ENCODE measurements at regions not wholly inside any gene's neighbourhood (a gene's known extent, or its start where the extent isn't known, plus 50 kb on each side); places are given as distances from the start of the nearest gene placed in this dataset.

GRCh38 chr14:106037380-106037779, 511.0 kb downstream of the TMEM121 start:
- H3K14ac ChIP-seq (ENCODE audit: insufficient read length), result no peak overlapping the region
- no peak overlapping the region for H2BK20ac ChIP-seq (ENCODE audit: low read length)
- no peaks in the 10 kb centered on the region for H3K4me1 ChIP-seq (replicated peaks in 1 of 4; ENCODE audit: control insufficient read depth in 3 of 4, insufficient read depth in 4 of 4, low read length in 3 of 4)
- TF ChIP-seq, protein P1, sequence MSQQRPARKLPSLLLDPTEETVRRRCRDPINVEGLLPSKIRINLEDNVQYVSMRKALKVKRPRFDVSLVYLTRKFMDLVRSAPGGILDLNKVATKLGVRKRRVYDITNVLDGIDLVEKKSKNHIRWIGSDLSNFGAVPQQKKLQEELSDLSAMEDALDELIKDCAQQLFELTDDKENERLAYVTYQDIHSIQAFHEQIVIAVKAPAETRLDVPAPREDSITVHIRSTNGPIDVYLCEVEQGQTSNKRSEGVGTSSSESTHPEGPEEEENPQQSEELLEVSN (IDR thresholded peaks at IDR 0.05), result no peak
- TF ChIP-seq RAD21 (IDR thresholded peaks at IDR 0.05 in 1 of 2, conservative IDR thresholded peaks at IDR 0.05 in 1 of 2; ENCODE audit: low read depth in 2 of 2, low read length in 2 of 2), result no peak
- no peak for TF ChIP-seq RBBP5 (IDR thresholded peaks at IDR 0.05; ENCODE audit: borderline replicate concordance, low read depth, low read length)
- no peak for TF ChIP-seq CBX5 (IDR thresholded peaks at IDR 0.05; ENCODE audit: low read depth, low read length)
- TF ChIP-seq CEBPB (IDR thresholded peaks at IDR 0.05; ENCODE audit: low read depth, low read length), result no peak
- no peak for TF ChIP-seq SIRT6 (IDR thresholded peaks at IDR 0.05; ENCODE audit: low read length)
- no peak for TF ChIP-seq ZNF274 (IDR thresholded peaks at IDR 0.05; ENCODE audit: borderline replicate concordance, extremely low read depth, low read length)
- TF ChIP-seq TAF7 (optimal IDR thresholded peaks at IDR 0.05; ENCODE audit: borderline replicate concordance, low read depth, low read length), result no peak
- TF ChIP-seq TBP (IDR thresholded peaks at IDR 0.05; ENCODE audit: low read depth, low read length), result no peak
- TF ChIP-seq, protein P2, sequence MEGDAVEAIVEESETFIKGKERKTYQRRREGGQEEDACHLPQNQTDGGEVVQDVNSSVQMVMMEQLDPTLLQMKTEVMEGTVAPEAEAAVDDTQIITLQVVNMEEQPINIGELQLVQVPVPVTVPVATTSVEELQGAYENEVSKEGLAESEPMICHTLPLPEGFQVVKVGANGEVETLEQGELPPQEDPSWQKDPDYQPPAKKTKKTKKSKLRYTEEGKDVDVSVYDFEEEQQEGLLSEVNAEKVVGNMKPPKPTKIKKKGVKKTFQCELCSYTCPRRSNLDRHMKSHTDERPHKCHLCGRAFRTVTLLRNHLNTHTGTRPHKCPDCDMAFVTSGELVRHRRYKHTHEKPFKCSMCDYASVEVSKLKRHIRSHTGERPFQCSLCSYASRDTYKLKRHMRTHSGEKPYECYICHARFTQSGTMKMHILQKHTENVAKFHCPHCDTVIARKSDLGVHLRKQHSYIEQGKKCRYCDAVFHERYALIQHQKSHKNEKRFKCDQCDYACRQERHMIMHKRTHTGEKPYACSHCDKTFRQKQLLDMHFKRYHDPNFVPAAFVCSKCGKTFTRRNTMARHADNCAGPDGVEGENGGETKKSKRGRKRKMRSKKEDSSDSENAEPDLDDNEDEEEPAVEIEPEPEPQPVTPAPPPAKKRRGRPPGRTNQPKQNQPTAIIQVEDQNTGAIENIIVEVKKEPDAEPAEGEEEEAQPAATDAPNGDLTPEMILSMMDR (IDR thresholded peaks at IDR 0.05; ENCODE audit: control extremely low read depth in 1 of 3, insufficient read depth in 1 of 3, low read depth in 1 of 3, low read length in 3 of 3), result no peak
- no peak for TF ChIP-seq MAFK (IDR thresholded peaks at IDR 0.05; ENCODE audit: low read depth, low read length)
- TF ChIP-seq SUZ12 (IDR thresholded peaks at IDR 0.05; ENCODE audit: low read length), result no peak

More at GRCh38 chr14:106037380-106037779, 511.0 kb downstream of the TMEM121 start:
- H2BK15ac ChIP-seq (ENCODE audit: low read length), result no peak overlapping the region
- POLR2A ChIA-PET (ENCODE audit: partially characterized antibody), result no interaction called here
- CTCF ChIA-PET (ENCODE audit: partially characterized antibody), result interaction anchor here (1.2 kb wide), 1 partner anchor 31 kb away, joined by 3 read pairs; no protein-coding TSS in a partner anchor
- no peak overlapping the region for H3K27ac ChIP-seq (ENCODE audit: low read depth, low read length)
- H2BK120ac ChIP-seq (replicated peaks; ENCODE audit: low read depth, low read length), result no peak overlapping the region
- no peak overlapping the region for H3K4ac ChIP-seq (replicated peaks; ENCODE audit: insufficient read length, low read depth, low read length)
- no peaks in the 10 kb centered on the region for H3K79me2 ChIP-seq (ENCODE audit: control insufficient read depth in 1 of 2, insufficient read depth in 2 of 2, low read length in 2 of 2)
- no peak overlapping the region for H4K8ac ChIP-seq (ENCODE audit: extremely low read depth, insufficient read depth, low read length)
- H3K27me3 ChIP-seq (replicated peaks in 1 of 4; ENCODE audit: control insufficient read depth in 3 of 4, extremely low read depth in 1 of 4, insufficient read depth in 3 of 4, low read length in 3 of 4), result no peaks in the 10 kb centered on the region
- H2BK5ac ChIP-seq (ENCODE audit: low read depth, low read length), result no peak overlapping the region
- no peak overlapping the region for H2AFZ ChIP-seq (ENCODE audit: low read length)
- no peak overlapping the region for H3K56ac ChIP-seq (replicated peaks; ENCODE audit: insufficient read length, low read depth, low read length)
- H3K4me3 ChIP-seq (ENCODE audit: extremely low read depth in 1 of 4, insufficient read depth in 2 of 4, low read depth in 3 of 4, low read length in 4 of 4), result no peak overlapping the region
- no peaks in the 10 kb centered on the region for H4K20me1 ChIP-seq (replicated peaks in 1 of 2; ENCODE audit: control insufficient read depth in 1 of 2, insufficient read depth in 2 of 2, low read length in 2 of 2)
- peaks cover 63 to 76% of the 10 kb centered on the region in 2 experiments for H3K9me3 ChIP-seq (ENCODE audit: insufficient read depth in 2 of 2, low read depth in 1 of 2, low read length in 1 of 2)
- H2AK5ac ChIP-seq (ENCODE audit: low read depth, low read length), result no peak overlapping the region
- 84% methylated on average over 6 of the region's 6 CpGs; no CpG with 5 or more reads in 1 of the 2 experiments for WGBS, 2 experiments (ENCODE audit: extremely low coverage in 1 of 2, insufficient coverage in 1 of 2, insufficient read length in 1 of 2, insufficient replicate concordance in 2 of 2, low coverage in 1 of 2, low lambda C conversion rate in 2 of 2, missing lambda C conversion rate in 1 of 2)
- no peak overlapping the region for H3K4me2 ChIP-seq (ENCODE audit: insufficient read depth in 1 of 2, low read depth in 2 of 2, low read length in 2 of 2)
- FAIRE-seq, result no peak
- no peak overlapping the region for H3K18ac ChIP-seq (ENCODE audit: extremely low read depth, low read length)
- no peaks in the 10 kb centered on the region for H3K23me2 ChIP-seq (ENCODE audit: low read depth, low read length)
- no peak overlapping the region for H4K91ac ChIP-seq (replicated peaks; ENCODE audit: insufficient read length, low read length)
- no peak overlapping the region for H2BK12ac ChIP-seq (ENCODE audit: low read depth, low read length)
- H3K9ac ChIP-seq (replicated peaks in 1 of 4; ENCODE audit: extremely low read depth in 1 of 4, low read depth in 3 of 4, low read length in 3 of 4), result no peak overlapping the region
- no peak for DNase-seq (ENCODE audit: low read depth in 1 of 2, low spot score in 2 of 2)
- no peaks in the 10 kb centered on the region for H3K79me1 ChIP-seq (ENCODE audit: low read depth, low read length)
- no peak overlapping the region for H4K5ac ChIP-seq (ENCODE audit: insufficient read length, low read depth, low read length)
- no peak overlapping the region for H3K23ac ChIP-seq (ENCODE audit: insufficient read length)
- no peaks in the 10 kb centered on the region for H3K36me3 ChIP-seq (ENCODE audit: control insufficient read depth in 2 of 4, insufficient read depth in 4 of 4, low read length in 3 of 4)

All from H1 (cell line).